ENCODE measurements at regions not wholly inside any gene's neighbourhood (a gene's known extent, or its start where the extent isn't known, plus 50 kb on each side); places are given as distances from the start of the nearest gene placed in this dataset.
A peak's percentile ranks its signal among the peaks of the same experiment; 100 is the strongest.

DNA sequence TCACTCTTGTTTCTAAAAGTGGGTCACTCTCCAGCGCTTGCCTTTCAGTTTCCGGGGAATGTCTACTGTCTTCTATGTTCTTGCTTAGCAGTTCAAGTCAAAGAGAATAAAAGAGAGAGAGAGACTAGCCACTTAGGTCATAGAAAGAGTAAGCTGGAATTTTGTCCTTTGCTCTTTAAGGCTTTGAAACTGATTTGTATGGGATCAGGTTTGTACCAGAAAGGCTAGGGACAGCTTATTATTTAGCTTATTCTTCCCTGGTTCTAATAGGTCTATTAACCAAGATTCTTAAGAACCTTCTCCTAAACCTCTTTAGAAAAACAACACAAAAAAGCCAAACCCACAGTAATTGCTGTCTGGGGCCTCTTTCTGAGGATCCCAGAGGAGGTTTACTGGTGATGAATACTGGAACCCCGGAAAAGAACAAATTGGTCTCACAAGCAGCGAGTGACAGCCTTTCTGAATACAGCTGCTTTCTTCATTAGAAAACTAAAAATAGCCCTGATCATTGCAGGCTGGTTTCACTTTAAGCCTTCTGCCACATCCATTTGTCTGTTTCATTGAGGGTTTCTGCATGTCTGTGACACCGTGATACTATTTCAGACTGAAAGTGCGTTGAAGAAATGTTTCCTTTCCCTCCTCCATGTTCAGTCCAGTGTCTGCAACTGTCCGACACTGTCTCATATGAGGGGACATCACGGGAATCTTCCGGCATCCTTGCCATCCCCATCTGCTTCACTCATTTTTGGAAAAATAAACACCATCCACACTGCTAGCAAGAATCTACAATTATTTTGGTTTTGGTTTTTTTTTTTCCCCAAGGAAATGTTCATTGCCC lies 75.1 kb upstream of the ATXN1 start:
- TF ChIP-seq, protein P1, sequence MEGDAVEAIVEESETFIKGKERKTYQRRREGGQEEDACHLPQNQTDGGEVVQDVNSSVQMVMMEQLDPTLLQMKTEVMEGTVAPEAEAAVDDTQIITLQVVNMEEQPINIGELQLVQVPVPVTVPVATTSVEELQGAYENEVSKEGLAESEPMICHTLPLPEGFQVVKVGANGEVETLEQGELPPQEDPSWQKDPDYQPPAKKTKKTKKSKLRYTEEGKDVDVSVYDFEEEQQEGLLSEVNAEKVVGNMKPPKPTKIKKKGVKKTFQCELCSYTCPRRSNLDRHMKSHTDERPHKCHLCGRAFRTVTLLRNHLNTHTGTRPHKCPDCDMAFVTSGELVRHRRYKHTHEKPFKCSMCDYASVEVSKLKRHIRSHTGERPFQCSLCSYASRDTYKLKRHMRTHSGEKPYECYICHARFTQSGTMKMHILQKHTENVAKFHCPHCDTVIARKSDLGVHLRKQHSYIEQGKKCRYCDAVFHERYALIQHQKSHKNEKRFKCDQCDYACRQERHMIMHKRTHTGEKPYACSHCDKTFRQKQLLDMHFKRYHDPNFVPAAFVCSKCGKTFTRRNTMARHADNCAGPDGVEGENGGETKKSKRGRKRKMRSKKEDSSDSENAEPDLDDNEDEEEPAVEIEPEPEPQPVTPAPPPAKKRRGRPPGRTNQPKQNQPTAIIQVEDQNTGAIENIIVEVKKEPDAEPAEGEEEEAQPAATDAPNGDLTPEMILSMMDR (IDR thresholded peaks at IDR 0.05), result no peak
- TF ChIP-seq EP300 (IDR thresholded peaks at IDR 0.05) (no peak), POLR2AphosphoS5 (IDR thresholded peaks at IDR 0.05) (no peak), POLR2A (IDR thresholded peaks at IDR 0.05) (no peak)
- peak overlapping the region; percentile 20 to 34 for H3K4me3 ChIP-seq
- no peaks in the 10 kb centered on the region for H3K27me3 ChIP-seq
- WGBS, 2 donors (ENCODE audit: low coverage in 1 of 2), result 26 to 36% methylated on average over 8 to 9 of the region's 9 CpGs
- no peaks in the 10 kb centered on the region for H3K9me3 ChIP-seq
- no peak for ATAC-seq
- H3K36me3 ChIP-seq, result no peaks in the 10 kb centered on the region
- H3K27ac ChIP-seq, result peak overlapping the region in 2 of 4 donors; percentile 10 to 58
- peaks cover 0 to 15% (median 0%) of the 10 kb centered on the region in 3 donors for H3K4me1 ChIP-seq

GRCh38 chr6:16834242-16834641 lies 73.0 kb upstream of the ATXN1 start:
- Histone ChIP-seq H3K4me1 (peaks cover 0 to 15% (median 0%) of the 10 kb centered on the region in 3 donors), H3K36me3 (no peaks in the 10 kb centered on the region), H3K9me3 (no peaks in the 10 kb centered on the region), H3K27me3 (no peaks in the 10 kb centered on the region), H3K4me3 (no peak overlapping the region), H3K27ac (no peak overlapping the region)
- TF ChIP-seq EP300 (IDR thresholded peaks at IDR 0.05) (no peak), POLR2A (IDR thresholded peaks at IDR 0.05) (no peak), POLR2AphosphoS5 (IDR thresholded peaks at IDR 0.05) (no peak)
- TF ChIP-seq, protein P1 (IDR thresholded peaks at IDR 0.05), result no peak
- no peak for ATAC-seq
- WGBS, 2 donors (ENCODE audit: low coverage in 1 of 2), result 69 to 78% methylated on average over 2 to 3 of the region's 3 CpGs

- H3K4me1 ChIP-seq, result peaks cover 0 to 15% (median 0%) of the 10 kb centered on the region in 3 donors
- no peaks in the 10 kb centered on the region for H3K9me3 ChIP-seq
- H3K4me3 ChIP-seq, result no peak overlapping the region
- no peaks in the 10 kb centered on the region for H3K36me3 ChIP-seq
- 89 to 92% methylated on average over 5 of the region's 6 CpGs for WGBS, 2 donors (ENCODE audit: low coverage in 1 of 2)
- no peak overlapping the region for H3K27ac ChIP-seq
- TF ChIP-seq POLR2AphosphoS5 (IDR thresholded peaks at IDR 0.05) (no peak), EP300 (IDR thresholded peaks at IDR 0.05) (no peak), POLR2A (IDR thresholded peaks at IDR 0.05) (no peak)
- TF ChIP-seq, protein P1 (IDR thresholded peaks at IDR 0.05), result no peak
- no peaks in the 10 kb centered on the region for H3K27me3 ChIP-seq
- ATAC-seq, result no peak
Observed at GRCh38 chr6:16832721-16833120, 71.5 kb upstream of the ATXN1 start.

DNA sequence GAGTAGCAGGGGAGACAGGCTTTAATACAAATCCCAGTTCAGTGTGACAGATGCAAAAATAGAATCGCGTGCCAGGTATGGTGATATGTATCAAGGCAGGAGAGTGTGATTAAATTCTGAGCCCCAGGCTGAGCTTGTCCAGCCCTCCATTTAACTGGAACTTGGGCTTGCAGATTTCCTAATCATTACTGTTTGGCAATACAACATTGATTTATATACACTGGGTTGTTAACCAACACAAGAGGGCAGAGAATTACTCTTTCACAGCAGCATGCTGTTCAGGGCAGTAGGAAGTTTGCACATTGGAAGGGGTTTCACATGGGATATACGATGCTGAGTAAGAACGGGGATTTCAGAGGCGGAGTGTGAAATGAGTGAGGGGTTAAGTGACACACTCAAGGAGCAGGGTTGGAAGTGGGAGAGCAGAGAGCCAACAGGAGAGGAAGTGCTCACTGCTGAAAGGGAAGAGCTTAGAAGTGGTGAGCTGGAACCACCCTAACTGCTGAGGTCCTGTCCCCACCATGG lies 70.8 kb upstream of the ATXN1 start:
- Histone ChIP-seq H3K9me3 (no peaks in the 10 kb centered on the region), H3K4me1 (peaks cover 0 to 15% (median 0%) of the 10 kb centered on the region in 3 donors), H3K27me3 (no peaks in the 10 kb centered on the region), H3K36me3 (no peaks in the 10 kb centered on the region), H3K4me3 (no peak overlapping the region), H3K27ac (no peak overlapping the region)
- WGBS, 2 donors (ENCODE audit: low coverage in 1 of 2), result 80 to 96% methylated on average over 4 to 5 of the region's 5 CpGs
- no peak for ATAC-seq
- no peak for TF ChIP-seq POLR2A (IDR thresholded peaks at IDR 0.05)
- TF ChIP-seq, protein P1 (IDR thresholded peaks at IDR 0.05), result no peak
- no peak for TF ChIP-seq EP300 (IDR thresholded peaks at IDR 0.05)
- TF ChIP-seq POLR2AphosphoS5 (IDR thresholded peaks at IDR 0.05), result no peak

DNA sequence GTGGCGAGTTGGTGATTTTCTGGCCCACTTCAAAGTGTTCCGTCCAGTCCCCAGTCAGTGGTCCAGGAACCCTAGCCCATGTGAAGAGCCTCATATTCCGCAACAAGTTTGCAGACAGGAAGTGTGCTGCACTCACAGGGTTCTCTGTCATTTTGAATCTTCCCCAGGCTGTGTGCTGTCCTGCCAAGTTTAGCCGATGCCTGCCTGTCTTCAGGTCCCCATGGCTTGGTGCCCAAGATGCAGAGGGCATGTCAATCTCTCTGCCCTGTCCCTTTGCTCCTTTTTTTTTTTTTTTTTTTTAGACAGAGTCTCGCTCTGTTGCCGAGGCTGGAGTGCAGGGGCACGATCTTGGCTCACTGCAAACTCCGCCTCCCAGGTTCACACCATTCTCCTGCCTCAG lies 69.9 kb upstream of the ATXN1 start:
- Histone ChIP-seq H3K4me1 (peaks cover 0 to 6% (median 0%) of the 10 kb centered on the region in 3 donors), H3K9me3 (no peaks in the 10 kb centered on the region), H3K27ac (no peak overlapping the region), H3K4me3 (no peak overlapping the region), H3K36me3 (no peaks in the 10 kb centered on the region), H3K27me3 (no peaks in the 10 kb centered on the region)
- TF ChIP-seq EP300 (IDR thresholded peaks at IDR 0.05), result no peak
- TF ChIP-seq, protein P1 (IDR thresholded peaks at IDR 0.05), result no peak
- no peak for TF ChIP-seq POLR2AphosphoS5 (IDR thresholded peaks at IDR 0.05)
- TF ChIP-seq POLR2A (IDR thresholded peaks at IDR 0.05), result no peak
- 56 to 58% methylated on average over 2 to 3 of the region's 8 CpGs for WGBS, 2 donors (ENCODE audit: low coverage in 1 of 2)
- no peak for ATAC-seq
